ENCODE measurements at regions not wholly inside any gene's neighbourhood (a gene's known extent, or its start where the extent isn't known, plus 50 kb on each side); places are given as distances from the start of the nearest gene placed in this dataset.

DNA sequence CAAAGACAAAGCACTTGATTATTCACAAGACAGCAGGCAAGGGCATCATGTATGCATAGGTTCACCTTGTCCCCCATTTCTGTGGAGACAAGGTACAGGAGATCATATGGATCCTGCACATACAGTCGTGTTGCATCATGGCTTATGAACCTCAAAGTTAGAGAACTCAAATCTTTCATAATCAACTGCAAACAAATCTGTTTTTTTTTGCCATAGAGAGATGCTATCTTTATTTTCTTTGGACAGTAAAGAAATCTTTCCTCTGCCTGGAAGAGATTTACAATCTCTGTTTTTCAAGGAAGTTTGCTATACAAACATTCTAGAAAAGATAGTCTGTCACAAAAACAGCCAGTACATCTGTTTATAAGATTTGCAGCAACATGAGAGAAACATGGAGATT is 578.8 kb downstream of the ANKRD50 start:
- no CpG with 5 or more reads among the region's 1 CpG for WGBS, 2 experiments (ENCODE audit: insufficient coverage in 2 of 2)
- Histone ChIP-seq H3K9me3 (ENCODE audit: control insufficient read depth, low read length) (peaks cover 16% of the 10 kb centered on the region), H3K36me3 (ENCODE audit: control insufficient read depth, insufficient read depth, low read length) (no peaks in the 10 kb centered on the region), H3K27ac (ENCODE audit: low read depth, low read length, severe bottlenecking) (no peak overlapping the region), H3K4me1 (ENCODE audit: control insufficient read depth, insufficient read depth, low read length, poor library complexity, severe bottlenecking) (no peaks in the 10 kb centered on the region), H3K4me3 (ENCODE audit: extremely low read depth, insufficient read depth, low read length, poor library complexity, severe bottlenecking) (no peak overlapping the region)

DNA sequence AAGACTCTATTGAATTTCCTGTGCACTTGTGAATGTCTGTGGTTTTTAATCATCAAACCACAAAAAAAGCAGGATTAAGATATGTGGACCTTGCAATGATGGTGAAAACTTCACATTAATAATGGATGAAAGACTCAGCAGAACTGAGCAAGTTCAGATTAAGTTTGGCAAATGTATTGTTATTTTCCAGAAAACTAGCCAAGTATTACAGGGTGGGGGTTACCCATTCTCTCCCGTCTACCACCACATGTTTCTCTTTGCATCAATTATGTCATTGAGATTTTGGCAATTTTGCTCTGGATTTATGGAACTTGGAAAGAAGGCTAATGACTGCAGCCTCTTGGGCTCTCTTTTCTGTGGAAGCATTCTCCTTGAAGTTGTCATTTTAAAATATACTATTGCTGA is 577.1 kb downstream of the ANKRD50 start:
- no peaks in the 10 kb centered on the region for H3K4me1 ChIP-seq (ENCODE audit: control insufficient read depth, insufficient read depth, low read length, poor library complexity, severe bottlenecking)

DNA sequence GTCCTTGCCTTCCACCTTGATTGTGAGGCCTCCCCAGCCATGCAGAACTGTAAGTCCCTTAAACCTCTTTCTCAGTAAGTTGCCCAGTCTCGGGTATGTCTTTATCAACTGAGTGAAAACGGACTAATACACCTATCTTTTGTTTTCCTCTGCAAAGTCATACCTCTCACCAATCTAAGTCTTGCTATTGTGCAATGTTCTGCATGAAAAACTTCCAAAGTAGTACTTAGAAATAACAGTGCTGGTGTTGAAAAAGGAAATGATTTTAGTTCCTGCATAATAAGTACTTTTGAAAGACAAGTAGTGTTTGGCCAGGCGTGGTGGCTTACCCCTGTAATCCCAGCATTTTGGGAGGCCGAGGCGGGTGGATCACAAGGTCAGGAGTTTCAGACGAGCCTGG is 573.5 kb downstream of the ANKRD50 start:
- peaks cover 4% of the 10 kb centered on the region for H3K9me3 ChIP-seq (ENCODE audit: control insufficient read depth, low read length)
- 83 to 91% methylated on average over 5 of the region's 6 CpGs for WGBS, 2 experiments (ENCODE audit: insufficient coverage in 2 of 2)
- no peaks in the 10 kb centered on the region for H3K36me3 ChIP-seq (ENCODE audit: control insufficient read depth, insufficient read depth, low read length)
- no peaks in the 10 kb centered on the region for H3K4me1 ChIP-seq (ENCODE audit: control insufficient read depth, insufficient read depth, low read length, poor library complexity, severe bottlenecking)
- no peak overlapping the region for H3K4me3 ChIP-seq (ENCODE audit: extremely low read depth, insufficient read depth, low read length, poor library complexity, severe bottlenecking)
- H3K27ac ChIP-seq (ENCODE audit: low read depth, low read length, severe bottlenecking), result no peak overlapping the region

More for the DNA sequence above, 577.1 kb downstream of the ANKRD50 start:
- Histone ChIP-seq H3K36me3 (ENCODE audit: control insufficient read depth, insufficient read depth, low read length) (no peaks in the 10 kb centered on the region), H3K4me3 (ENCODE audit: extremely low read depth, insufficient read depth, low read length, poor library complexity, severe bottlenecking) (no peak overlapping the region), H3K27ac (ENCODE audit: low read depth, low read length, severe bottlenecking) (no peak overlapping the region), H3K9me3 (ENCODE audit: control insufficient read depth, low read length) (peaks cover 16% of the 10 kb centered on the region)
- WGBS, 2 experiments (ENCODE audit: insufficient coverage in 2 of 2), result no CpG with 5 or more reads among the region's 1 CpG

GRCh38 chr4:124143632-124144031 is 568.9 kb downstream of the ANKRD50 start:
- Histone ChIP-seq H3K4me1 (ENCODE audit: control insufficient read depth, insufficient read depth, low read length, poor library complexity, severe bottlenecking) (no peaks in the 10 kb centered on the region), H3K27ac (ENCODE audit: low read depth, low read length, severe bottlenecking) (no peak overlapping the region), H3K36me3 (ENCODE audit: control insufficient read depth, insufficient read depth, low read length) (no peaks in the 10 kb centered on the region), H3K4me3 (ENCODE audit: extremely low read depth, insufficient read depth, low read length, poor library complexity, severe bottlenecking) (no peak overlapping the region), H3K9me3 (ENCODE audit: control insufficient read depth, low read length) (no peaks in the 10 kb centered on the region)
- no CpG with 5 or more reads among the region's 4 CpGs for WGBS, 2 experiments (ENCODE audit: insufficient coverage in 2 of 2)

DNA sequence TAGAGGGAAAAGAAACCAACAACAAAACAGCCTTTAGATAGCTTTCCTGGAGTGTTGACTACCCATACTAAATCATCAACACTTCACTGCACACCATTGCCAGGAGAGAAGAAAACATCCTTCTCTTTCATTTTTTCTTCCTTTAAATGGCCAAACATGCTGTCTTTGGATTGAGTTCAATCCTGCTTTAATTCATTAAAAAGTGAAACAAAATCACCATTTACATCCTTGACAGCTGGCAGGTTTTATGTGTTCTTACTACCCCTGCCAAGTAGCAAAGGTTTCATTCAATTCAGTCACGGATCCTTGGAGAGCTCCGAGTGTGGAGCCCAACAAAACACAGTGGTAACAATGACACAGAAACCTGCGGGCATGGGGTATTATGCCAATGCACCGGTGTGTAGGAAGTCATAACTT is 568.3 kb downstream of the ANKRD50 start:
- no peaks in the 10 kb centered on the region for H3K9me3 ChIP-seq (ENCODE audit: control insufficient read depth, low read length)
- no peak overlapping the region for H3K4me3 ChIP-seq (ENCODE audit: extremely low read depth, insufficient read depth, low read length, poor library complexity, severe bottlenecking)
- 80% methylated on average over 3 of the region's 4 CpGs; no CpG with 5 or more reads in 1 of the 2 experiments for WGBS, 2 experiments (ENCODE audit: insufficient coverage in 2 of 2)
- H3K36me3 ChIP-seq (ENCODE audit: control insufficient read depth, insufficient read depth, low read length), result no peaks in the 10 kb centered on the region
- H3K4me1 ChIP-seq (ENCODE audit: control insufficient read depth, insufficient read depth, low read length, poor library complexity, severe bottlenecking), result no peaks in the 10 kb centered on the region
- no peak overlapping the region for H3K27ac ChIP-seq (ENCODE audit: low read depth, low read length, severe bottlenecking)

GRCh38 chr4:124146068-124146467 is 566.5 kb downstream of the ANKRD50 start:
- no peak overlapping the region for H3K27ac ChIP-seq (ENCODE audit: low read depth, low read length, severe bottlenecking)
- WGBS, 2 experiments (ENCODE audit: insufficient coverage in 2 of 2), result 100% methylated on average over 1 of the region's 1 CpG; no CpG with 5 or more reads in 1 of the 2 experiments
- no peaks in the 10 kb centered on the region for H3K36me3 ChIP-seq (ENCODE audit: control insufficient read depth, insufficient read depth, low read length)
- no peak overlapping the region for H3K4me3 ChIP-seq (ENCODE audit: extremely low read depth, insufficient read depth, low read length, poor library complexity, severe bottlenecking)
- H3K4me1 ChIP-seq (ENCODE audit: control insufficient read depth, insufficient read depth, low read length, poor library complexity, severe bottlenecking), result no peaks in the 10 kb centered on the region
- no peaks in the 10 kb centered on the region for H3K9me3 ChIP-seq (ENCODE audit: control insufficient read depth, low read length)

DNA sequence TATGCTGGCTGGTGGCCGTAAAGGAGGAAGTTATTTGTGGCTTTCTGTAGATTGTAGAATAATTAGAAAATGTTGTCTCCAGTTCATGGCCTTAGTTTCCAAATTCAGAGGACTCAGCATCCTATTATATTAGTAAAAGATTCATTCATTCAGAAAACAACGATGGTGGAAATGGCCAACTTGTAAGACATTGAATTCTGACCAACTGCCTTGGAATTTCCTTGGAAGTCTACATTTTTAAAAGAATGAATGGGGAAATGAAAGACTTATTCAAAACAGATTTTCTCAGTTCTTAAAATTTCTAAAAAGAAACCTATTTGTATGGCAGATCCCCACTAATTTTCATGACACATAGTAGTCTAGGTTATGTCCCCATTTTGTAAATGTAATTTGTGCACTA is 561.5 kb downstream of the ANKRD50 start:
- Histone ChIP-seq H3K4me3 (ENCODE audit: extremely low read depth, insufficient read depth, low read length, poor library complexity, severe bottlenecking) (no peak overlapping the region), H3K4me1 (ENCODE audit: control insufficient read depth, insufficient read depth, low read length, poor library complexity, severe bottlenecking) (no peaks in the 10 kb centered on the region), H3K9me3 (ENCODE audit: control insufficient read depth, low read length) (no peaks in the 10 kb centered on the region), H3K36me3 (ENCODE audit: control insufficient read depth, insufficient read depth, low read length) (no peaks in the 10 kb centered on the region), H3K27ac (ENCODE audit: low read depth, low read length, severe bottlenecking) (no peak overlapping the region)
- no CpG with 5 or more reads among the region's 2 CpGs for WGBS, 2 experiments (ENCODE audit: insufficient coverage in 2 of 2)

GRCh38 chr4:124152132-124152531 is 560.4 kb downstream of the ANKRD50 start:
- Histone ChIP-seq H3K36me3 (ENCODE audit: control insufficient read depth, insufficient read depth, low read length) (no peaks in the 10 kb centered on the region), H3K4me1 (ENCODE audit: control insufficient read depth, insufficient read depth, low read length, poor library complexity, severe bottlenecking) (no peaks in the 10 kb centered on the region), H3K27ac (ENCODE audit: low read depth, low read length, severe bottlenecking) (no peak overlapping the region), H3K9me3 (ENCODE audit: control insufficient read depth, low read length) (no peaks in the 10 kb centered on the region), H3K4me3 (ENCODE audit: extremely low read depth, insufficient read depth, low read length, poor library complexity, severe bottlenecking) (no peak overlapping the region)
- WGBS, 2 experiments (ENCODE audit: insufficient coverage in 2 of 2), result 95 to 100% methylated on average over 5 to 8 of the region's 8 CpGs

- Histone ChIP-seq H3K4me3 (ENCODE audit: extremely low read depth, insufficient read depth, low read length, poor library complexity, severe bottlenecking) (no peak overlapping the region), H3K9me3 (ENCODE audit: control insufficient read depth, low read length) (no peaks in the 10 kb centered on the region), H3K4me1 (ENCODE audit: control insufficient read depth, insufficient read depth, low read length, poor library complexity, severe bottlenecking) (no peaks in the 10 kb centered on the region), H3K36me3 (ENCODE audit: control insufficient read depth, insufficient read depth, low read length) (no peaks in the 10 kb centered on the region), H3K27ac (ENCODE audit: low read depth, low read length, severe bottlenecking) (no peak overlapping the region)
- WGBS, 2 experiments (ENCODE audit: insufficient coverage in 2 of 2), result 89 to 100% methylated on average over 1 of the region's 1 CpG
Measured at GRCh38 chr4:124155239-124155638, 557.3 kb downstream of the ANKRD50 start.

DNA sequence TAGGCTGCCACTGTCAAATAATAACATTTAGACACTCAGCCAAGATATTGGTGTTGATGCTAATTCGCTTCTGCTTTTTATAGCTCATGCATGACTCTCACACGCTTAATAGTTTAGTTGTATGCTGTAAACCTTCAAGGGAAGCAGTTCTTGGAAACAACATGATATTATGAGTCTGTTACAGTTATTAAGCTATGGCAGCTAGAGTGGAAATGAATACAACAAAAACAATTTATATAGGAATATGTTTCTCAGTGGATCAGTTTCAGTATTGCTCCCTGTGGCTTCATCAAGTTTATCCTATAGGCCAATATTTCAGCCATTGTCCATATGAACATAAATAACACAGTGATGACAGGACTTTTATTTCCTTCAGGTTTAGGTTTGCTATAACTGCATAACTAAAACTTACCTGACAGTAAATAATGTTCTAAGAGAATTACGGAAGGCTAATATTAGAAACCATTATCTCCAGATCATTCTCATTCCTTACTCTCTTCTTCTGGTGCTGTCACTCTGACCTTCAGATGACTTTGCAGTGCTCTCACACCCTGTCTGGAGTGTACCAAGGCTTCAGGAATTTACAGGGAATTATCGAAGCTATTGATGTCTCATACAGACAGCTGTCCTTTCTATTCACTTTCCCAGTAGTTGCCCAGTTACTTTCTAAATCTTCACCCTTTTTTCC is 555.0 kb downstream of the ANKRD50 start:
- WGBS, 2 experiments (ENCODE audit: insufficient coverage in 2 of 2), result 80 to 88% methylated on average over 1 of the region's 4 CpGs
- no peak overlapping the region for H3K4me3 ChIP-seq (ENCODE audit: extremely low read depth, insufficient read depth, low read length, poor library complexity, severe bottlenecking)
- no peak overlapping the region for H3K27ac ChIP-seq (ENCODE audit: low read depth, low read length, severe bottlenecking)
- no peaks in the 10 kb centered on the region for H3K9me3 ChIP-seq (ENCODE audit: control insufficient read depth, low read length)
- H3K4me1 ChIP-seq (ENCODE audit: control insufficient read depth, insufficient read depth, low read length, poor library complexity, severe bottlenecking), result no peaks in the 10 kb centered on the region
- no peaks in the 10 kb centered on the region for H3K36me3 ChIP-seq (ENCODE audit: control insufficient read depth, insufficient read depth, low read length)

- H3K36me3 ChIP-seq (ENCODE audit: control insufficient read depth, insufficient read depth, low read length), result no peaks in the 10 kb centered on the region
- H3K9me3 ChIP-seq (ENCODE audit: control insufficient read depth, low read length), result no peaks in the 10 kb centered on the region
- no peak overlapping the region for H3K4me3 ChIP-seq (ENCODE audit: extremely low read depth, insufficient read depth, low read length, poor library complexity, severe bottlenecking)
- no peak overlapping the region for H3K27ac ChIP-seq (ENCODE audit: low read depth, low read length, severe bottlenecking)
- WGBS, 2 experiments (ENCODE audit: insufficient coverage in 2 of 2), result no CpG with 5 or more reads among the region's 1 CpG
- H3K4me1 ChIP-seq (ENCODE audit: control insufficient read depth, insufficient read depth, low read length, poor library complexity, severe bottlenecking), result no peaks in the 10 kb centered on the region
Measured at GRCh38 chr4:124163401-124163800, 549.1 kb downstream of the ANKRD50 start.
